Prostate gland (tissue), 2 donors: ENCODE measurements at regions not wholly inside any gene's neighbourhood (a gene's known extent, or its start where the extent isn't known, plus 50 kb on each side); places are given as distances from the start of the nearest gene placed in this dataset.

Experiments used
- CTCF ChIP-seq, 4 experiments: fragments of 200-600 bp in 2 of 4; fragments of 450-650 bp in 2 of 4; sonication (generic) in 2 of 4; IDR thresholded peaks; 1 replicate in 3 of 4; 2 replicates in 1 of 4; pipeline ENCODE4 v1.5.1; 2016 to 2019; ENCODE audit warnings: antibody characterized with exemption in 4 of 4, mild to moderate bottlenecking in 2 of 4, moderate library complexity in 2 of 4
- POLR2A ChIP-seq: fragments of 450-650 bp; IDR thresholded peaks from one replicate; pipeline ENCODE4 v1.6.1; 2016; ENCODE audit warnings: antibody characterized with exemption, mild to moderate bottlenecking

DNA sequence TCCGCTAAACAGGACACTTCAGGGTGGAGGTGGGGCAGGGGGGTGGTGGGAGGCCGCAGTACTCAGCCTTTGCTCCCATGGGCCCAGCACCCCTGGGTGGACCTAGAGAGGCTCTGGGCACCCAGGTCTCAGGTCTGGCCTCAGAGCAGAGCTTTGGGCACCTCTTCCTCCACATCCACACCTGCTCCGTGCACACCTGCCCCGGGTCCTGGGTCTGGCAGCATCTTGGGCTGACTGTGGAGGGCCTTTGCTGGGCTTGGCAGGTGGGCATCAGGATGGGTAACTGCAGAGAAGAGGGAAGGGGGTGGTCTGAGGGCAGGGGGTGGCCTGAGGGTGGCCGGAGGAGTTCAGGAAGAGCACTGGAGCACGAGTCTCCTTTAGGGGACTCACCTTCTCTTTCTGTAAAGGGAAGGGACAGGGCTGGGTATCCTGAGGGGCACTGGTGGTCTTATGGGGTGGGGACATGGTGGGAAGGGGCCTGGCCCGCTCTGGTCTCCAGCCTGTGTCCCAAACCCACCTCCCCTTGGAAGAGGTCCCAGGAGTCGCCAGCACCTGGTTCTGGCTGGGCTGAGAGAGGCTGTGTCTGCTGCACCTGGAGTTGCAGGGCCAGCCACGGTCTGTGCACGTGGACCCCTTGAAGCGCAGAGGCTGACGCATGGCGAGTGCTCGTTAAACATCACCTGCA lies 106.7 kb upstream of the IER5L start:
- no peak for TF ChIP-seq CTCF (IDR thresholded peaks at IDR 0.05)
- no peak for TF ChIP-seq POLR2A
